SK-N-SH (cell line): ENCODE measurements at regions not wholly inside any gene's neighbourhood (a gene's known extent, or its start where the extent isn't known, plus 50 kb on each side); places are given as distances from the start of the nearest gene placed in this dataset.

ENCODE experiments used
- ELF1 ChIP-seq: IDR thresholded peaks from 2 replicates; pipeline ENCODE4 v1.4.0; 2012
- EP300 ChIP-seq, 2 experiments: IDR thresholded peaks; 2 replicates each; pipeline versions ENCODE4 v1.4.0 to v1.6.1; 2012; ENCODE audit warnings: borderline replicate concordance in 1 of 2, low read depth in 1 of 2, low read length in 1 of 2
- FOXM1 ChIP-seq: IDR thresholded peaks from 2 replicates; pipeline ENCODE4 v1.4.0; 2012; ENCODE audit warnings: low read depth, mild to moderate bottlenecking
- POLR2AphosphoS5 ChIP-seq: IDR thresholded peaks from 2 replicates; pipeline ENCODE4 v1.6.1; 2012; ENCODE audit warnings: low read depth, low read length
- RAD21 ChIP-seq: IDR thresholded peaks from 2 replicates; pipeline ENCODE4 v1.6.1; 2012; ENCODE audit warnings: mild to moderate bottlenecking, low read length
- SIN3A ChIP-seq: IDR thresholded peaks from 2 replicates; pipeline ENCODE4 v1.6.1; 2012; ENCODE audit warnings: low read depth, mild to moderate bottlenecking, low read length, moderate library complexity, borderline replicate concordance
- USF2 ChIP-seq: fragments of 150-350 bp; IDR thresholded peaks from 2 replicates; pipeline ENCODE4 v1.6.1; 2017; ENCODE audit warnings: antibody characterized with exemption, low read length, low read depth, borderline replicate concordance
- YY1 ChIP-seq: IDR thresholded peaks from 2 replicates; pipeline ENCODE4 v1.4.0; 2012; ENCODE audit warnings: low read depth, mild to moderate bottlenecking
- TF ChIP-seq, protein P1 (sequence below): fragments of 200-600 bp; sonication (generic); IDR thresholded peaks from 2 replicates; pipeline ENCODE4 v1.6.1; 2017; ENCODE audit warnings: antibody characterized with exemption, mild to moderate bottlenecking, moderate library complexity
- TF ChIP-seq, protein P2 (sequence below): IDR thresholded peaks from 2 replicates; pipeline ENCODE4 v1.6.1; 2012; ENCODE audit warnings: mild to moderate bottlenecking, low read depth, low read length, moderate library complexity
- TF ChIP-seq, protein P3 (sequence below): IDR thresholded peaks from 2 replicates; pipeline ENCODE4; 2012

- TF ChIP-seq ELF1 = no peak
- no peak for TF ChIP-seq EP300 (IDR thresholded peaks at IDR 0.05; ENCODE audit: borderline replicate concordance in 1 of 2, low read depth in 1 of 2, low read length in 1 of 2)
- TF ChIP-seq, protein P1, sequence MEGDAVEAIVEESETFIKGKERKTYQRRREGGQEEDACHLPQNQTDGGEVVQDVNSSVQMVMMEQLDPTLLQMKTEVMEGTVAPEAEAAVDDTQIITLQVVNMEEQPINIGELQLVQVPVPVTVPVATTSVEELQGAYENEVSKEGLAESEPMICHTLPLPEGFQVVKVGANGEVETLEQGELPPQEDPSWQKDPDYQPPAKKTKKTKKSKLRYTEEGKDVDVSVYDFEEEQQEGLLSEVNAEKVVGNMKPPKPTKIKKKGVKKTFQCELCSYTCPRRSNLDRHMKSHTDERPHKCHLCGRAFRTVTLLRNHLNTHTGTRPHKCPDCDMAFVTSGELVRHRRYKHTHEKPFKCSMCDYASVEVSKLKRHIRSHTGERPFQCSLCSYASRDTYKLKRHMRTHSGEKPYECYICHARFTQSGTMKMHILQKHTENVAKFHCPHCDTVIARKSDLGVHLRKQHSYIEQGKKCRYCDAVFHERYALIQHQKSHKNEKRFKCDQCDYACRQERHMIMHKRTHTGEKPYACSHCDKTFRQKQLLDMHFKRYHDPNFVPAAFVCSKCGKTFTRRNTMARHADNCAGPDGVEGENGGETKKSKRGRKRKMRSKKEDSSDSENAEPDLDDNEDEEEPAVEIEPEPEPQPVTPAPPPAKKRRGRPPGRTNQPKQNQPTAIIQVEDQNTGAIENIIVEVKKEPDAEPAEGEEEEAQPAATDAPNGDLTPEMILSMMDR = no peak
- TF ChIP-seq, protein P2, sequence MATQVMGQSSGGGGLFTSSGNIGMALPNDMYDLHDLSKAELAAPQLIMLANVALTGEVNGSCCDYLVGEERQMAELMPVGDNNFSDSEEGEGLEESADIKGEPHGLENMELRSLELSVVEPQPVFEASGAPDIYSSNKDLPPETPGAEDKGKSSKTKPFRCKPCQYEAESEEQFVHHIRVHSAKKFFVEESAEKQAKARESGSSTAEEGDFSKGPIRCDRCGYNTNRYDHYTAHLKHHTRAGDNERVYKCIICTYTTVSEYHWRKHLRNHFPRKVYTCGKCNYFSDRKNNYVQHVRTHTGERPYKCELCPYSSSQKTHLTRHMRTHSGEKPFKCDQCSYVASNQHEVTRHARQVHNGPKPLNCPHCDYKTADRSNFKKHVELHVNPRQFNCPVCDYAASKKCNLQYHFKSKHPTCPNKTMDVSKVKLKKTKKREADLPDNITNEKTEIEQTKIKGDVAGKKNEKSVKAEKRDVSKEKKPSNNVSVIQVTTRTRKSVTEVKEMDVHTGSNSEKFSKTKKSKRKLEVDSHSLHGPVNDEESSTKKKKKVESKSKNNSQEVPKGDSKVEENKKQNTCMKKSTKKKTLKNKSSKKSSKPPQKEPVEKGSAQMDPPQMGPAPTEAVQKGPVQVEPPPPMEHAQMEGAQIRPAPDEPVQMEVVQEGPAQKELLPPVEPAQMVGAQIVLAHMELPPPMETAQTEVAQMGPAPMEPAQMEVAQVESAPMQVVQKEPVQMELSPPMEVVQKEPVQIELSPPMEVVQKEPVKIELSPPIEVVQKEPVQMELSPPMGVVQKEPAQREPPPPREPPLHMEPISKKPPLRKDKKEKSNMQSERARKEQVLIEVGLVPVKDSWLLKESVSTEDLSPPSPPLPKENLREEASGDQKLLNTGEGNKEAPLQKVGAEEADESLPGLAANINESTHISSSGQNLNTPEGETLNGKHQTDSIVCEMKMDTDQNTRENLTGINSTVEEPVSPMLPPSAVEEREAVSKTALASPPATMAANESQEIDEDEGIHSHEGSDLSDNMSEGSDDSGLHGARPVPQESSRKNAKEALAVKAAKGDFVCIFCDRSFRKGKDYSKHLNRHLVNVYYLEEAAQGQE = no peak
- TF ChIP-seq FOXM1 = no peak
- no peak for TF ChIP-seq POLR2AphosphoS5
- no peak for TF ChIP-seq RAD21
- TF ChIP-seq SIN3A = no peak
- no peak for TF ChIP-seq YY1
- TF ChIP-seq USF2 = no peak
- TF ChIP-seq, protein P3, sequence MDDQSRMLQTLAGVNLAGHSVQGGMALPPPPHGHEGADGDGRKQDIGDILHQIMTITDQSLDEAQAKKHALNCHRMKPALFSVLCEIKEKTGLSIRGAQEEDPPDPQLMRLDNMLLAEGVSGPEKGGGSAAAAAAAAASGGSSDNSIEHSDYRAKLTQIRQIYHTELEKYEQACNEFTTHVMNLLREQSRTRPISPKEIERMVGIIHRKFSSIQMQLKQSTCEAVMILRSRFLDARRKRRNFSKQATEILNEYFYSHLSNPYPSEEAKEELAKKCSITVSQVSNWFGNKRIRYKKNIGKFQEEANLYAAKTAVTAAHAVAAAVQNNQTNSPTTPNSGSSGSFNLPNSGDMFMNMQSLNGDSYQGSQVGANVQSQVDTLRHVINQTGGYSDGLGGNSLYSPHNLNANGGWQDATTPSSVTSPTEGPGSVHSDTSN = no peak
These were observed 472.3 kb upstream of the GRIA1 start for GRCh38 chr5:153018121-153018520.
